IMR-90 (cell line): ENCODE measurements at regions not wholly inside any gene's neighbourhood (a gene's known extent, or its start where the extent isn't known, plus 50 kb on each side); places are given as distances from the start of the nearest gene placed in this dataset.

Experiments
- ATAC-seq: fragments of 200-7000 bp; cut with Tn5 transposase; 2 replicates; pipeline ENCODE4 v1.9.1; 2020; ENCODE audit warnings: low read depth, mild to moderate bottlenecking, moderate library complexity
- BruUV-seq: library from RNA; stranded (reverse); fragments of 400-500 nt; replicated peaks from 2 replicates; lab custom pipeline; 2021; lab: Mats Ljungman, UMichigan
- CTCF ChIA-PET: fragments of 300-600 bp; formaldehyde crosslinking; extraction: SDS; loops from one replicate; lab custom pipeline; 2021; ENCODE audit warnings: antibody characterized with exemption; lab: Yijun Ruan, JAX
- POLR2A ChIA-PET: fragments of 300-600 bp; sonication (Branson Sonifier 250); formaldehyde crosslinking; loops from one replicate; lab custom pipeline; 2022; ENCODE audit warnings: antibody characterized with exemption; ENCODE audit not compliant: unreplicated experiment; lab: Charles Lee
- DNase-seq: peaks from one replicate; pipeline ENCODE4 v3.0.0; 2013
- H2AFZ ChIP-seq: replicated peaks from 2 replicates; pipeline ENCODE3; 2013; ENCODE audit warnings: low read length, mild to moderate bottlenecking; ENCODE audit not compliant: poor library complexity
- H2AK5ac ChIP-seq: 2 replicates; pipeline ENCODE4 v1.6.1; 2013; ENCODE audit warnings: low read depth, low read length, inconsistent platforms
- H2AK9ac ChIP-seq: replicated peaks from 2 replicates; pipeline ENCODE3; 2013; ENCODE audit warnings: mild to moderate bottlenecking, low read depth, low read length, moderate library complexity; ENCODE audit not compliant: poor library complexity
- H2BK120ac ChIP-seq: 2 replicates; pipeline ENCODE4 v1.6.1; 2013; ENCODE audit warnings: low read depth, low read length, inconsistent platforms
- H2BK15ac ChIP-seq: 3 replicates; pipeline ENCODE4 v1.6.1; 2013; ENCODE audit warnings: low read depth, low read length, inconsistent platforms
- H2BK20ac ChIP-seq: 2 replicates; pipeline ENCODE4 v1.6.1; 2013; ENCODE audit warnings: low read depth, mild to moderate bottlenecking, inconsistent platforms, low read length, moderate library complexity
- H2BK5ac ChIP-seq: 2 replicates; pipeline ENCODE4 v1.6.1; 2013; ENCODE audit warnings: mild to moderate bottlenecking, low read depth, low read length, inconsistent platforms; ENCODE audit not compliant: poor library complexity, severe bottlenecking
- H3K14ac ChIP-seq: replicated peaks from 2 replicates; pipeline ENCODE4 v1.6.1; 2013; ENCODE audit warnings: low read depth, low read length, inconsistent platforms
- H3K18ac ChIP-seq: 2 replicates; pipeline ENCODE4 v1.6.1; 2013; ENCODE audit warnings: low read depth, low read length, control low read depth
- H3K23ac ChIP-seq: 2 replicates; pipeline ENCODE4 v1.6.1; 2013; ENCODE audit warnings: low read depth, low read length, inconsistent platforms
- H3K27ac ChIP-seq: 2 replicates; pipeline ENCODE4 v1.5.1; 2013; ENCODE audit warnings: mild to moderate bottlenecking, control low read depth, low read length; ENCODE audit not compliant: insufficient read depth
- H3K27me3 ChIP-seq: 2 replicates; pipeline ENCODE4 v1.6.1; 2013; ENCODE audit warnings: low read length; ENCODE audit not compliant: control insufficient read depth, insufficient read depth
- H3K36me3 ChIP-seq: 2 replicates; pipeline ENCODE4 v1.6.1; 2013; ENCODE audit warnings: low read length, mixed read lengths; ENCODE audit not compliant: control insufficient read depth, insufficient read depth
- H3K4ac ChIP-seq: 2 replicates; pipeline ENCODE4 v1.6.1; 2013; ENCODE audit warnings: low read depth, low read length, inconsistent platforms
- H3K4me1 ChIP-seq: 2 replicates; pipeline ENCODE4 v1.6.1; 2013; ENCODE audit warnings: low read length, mixed read lengths; ENCODE audit not compliant: control insufficient read depth, insufficient read depth
- H3K4me2 ChIP-seq: 2 replicates; pipeline ENCODE4 v1.6.1; 2013; ENCODE audit warnings: low read depth, mild to moderate bottlenecking, control low read depth, low read length, moderate library complexity
- H3K4me3 ChIP-seq: 2 replicates; pipeline ENCODE4 v1.5.1; 2013; ENCODE audit warnings: low read depth, mild to moderate bottlenecking, control low read depth, low read length, moderate library complexity; ENCODE audit not compliant: insufficient read depth
- H3K56ac ChIP-seq: 2 replicates; pipeline ENCODE4 v1.6.1; 2013; ENCODE audit warnings: low read length, inconsistent platforms; ENCODE audit not compliant: insufficient read depth; ENCODE audit errors: extremely low read depth
- H3K79me1 ChIP-seq, 2 experiments: 2 replicates each; pipeline ENCODE4 v1.6.1; 2013; ENCODE audit warnings: low read length in 2 of 2, inconsistent platforms in 1 of 2, low read depth in 1 of 2
- H3K9ac ChIP-seq: 2 replicates; pipeline ENCODE4 v1.6.1; 2013; ENCODE audit warnings: low read depth, low read length, control low read depth
- H3K9me1 ChIP-seq: 2 replicates; pipeline ENCODE4 v1.6.1; 2013; ENCODE audit warnings: low read length, inconsistent platforms; ENCODE audit not compliant: insufficient read depth
- H3K9me3 ChIP-seq: 2 replicates; pipeline ENCODE4 v1.6.1; 2013; ENCODE audit warnings: low read length; ENCODE audit not compliant: control insufficient read depth, insufficient read depth
- H4K20me1 ChIP-seq: 2 replicates; pipeline ENCODE4 v1.6.1; 2013; ENCODE audit warnings: low read length, inconsistent platforms; ENCODE audit not compliant: insufficient read depth
- H4K5ac ChIP-seq: 2 replicates; pipeline ENCODE4 v1.6.1; 2013; ENCODE audit warnings: mild to moderate bottlenecking, low read depth, low read length, control low read depth
- H4K8ac ChIP-seq, 2 experiments: 2 replicates each; pipeline ENCODE4 v1.6.1; 2013; ENCODE audit warnings: low read depth in 2 of 2, low read length in 2 of 2, control low read depth in 1 of 2, inconsistent platforms in 1 of 2
- H4K91ac ChIP-seq: 2 replicates; pipeline ENCODE4 v1.6.1; 2013; ENCODE audit warnings: low read depth, low read length, inconsistent platforms; ENCODE audit not compliant: insufficient read depth
- BHLHE40 ChIP-seq: fragments of 150-350 bp; IDR thresholded peaks from 2 replicates; pipeline ENCODE4 v1.6.1; 2016; ENCODE audit warnings: mild to moderate bottlenecking, low read depth, low read length
- CEBPB ChIP-seq: IDR thresholded peaks from 2 replicates; pipeline ENCODE4 v1.6.1; 2012; ENCODE audit warnings: low read depth, low read length, improper control_type of control experiment
- CHD1 ChIP-seq: IDR thresholded peaks from 2 replicates; pipeline ENCODE4 v1.6.1; 2012; ENCODE audit warnings: low read depth, low read length, improper control_type of control experiment
- ELK1 ChIP-seq: fragments of 150-350 bp; IDR thresholded peaks from 2 replicates; pipeline ENCODE4 v1.6.1; 2016; ENCODE audit warnings: low read depth, mild to moderate bottlenecking, low read length, moderate library complexity, borderline replicate concordance
- FOS ChIP-seq: fragments of 150-350 bp; IDR thresholded peaks from 2 replicates; pipeline ENCODE4 v1.6.1; 2016; ENCODE audit warnings: low read depth, low read length
- MAFK ChIP-seq: IDR thresholded peaks from 2 replicates; pipeline ENCODE4 v1.6.1; 2012; ENCODE audit warnings: low read depth, low read length, improper control_type of control experiment
- MAZ ChIP-seq: IDR thresholded peaks from 2 replicates; pipeline ENCODE4 v1.6.1; 2012; ENCODE audit warnings: low read depth, mild to moderate bottlenecking, low read length, improper control_type of control experiment, moderate library complexity, borderline replicate concordance
- POLR2A ChIP-seq: IDR thresholded peaks from 2 replicates; pipeline ENCODE4 v1.6.1; 2012; ENCODE audit warnings: mild to moderate bottlenecking, low read depth, low read length
- RCOR1 ChIP-seq: IDR thresholded peaks from 2 replicates; pipeline ENCODE4 v1.6.1; 2012; ENCODE audit warnings: mild to moderate bottlenecking, low read length, improper control_type of control experiment; ENCODE audit not compliant: insufficient replicate concordance
- RFX5 ChIP-seq: IDR thresholded peaks from 2 replicates; pipeline ENCODE4 v1.8.0; 2012; ENCODE audit warnings: low read depth, mild to moderate bottlenecking, low read length, moderate library complexity
- SMC3 ChIP-seq: fragments of 150-350 bp; IDR thresholded peaks from 2 replicates; pipeline ENCODE4 v1.6.1; 2016; ENCODE audit warnings: low read depth, mild to moderate bottlenecking, antibody characterized with exemption, low read length, moderate library complexity
- WGBS, 2 experiments: methylation state at CpG; one replicate each; pipeline versions ENCODE4 v1.1.5 to v1.1.7; 2013; ENCODE audit warnings: missing lambda C conversion rate in 2 of 2; ENCODE audit not compliant: insufficient read length in 1 of 2; ENCODE audit errors: extremely low coverage in 2 of 2; 5-methylcytosine and 5-hydroxymethylcytosine counted together
- dilution Hi-C: fragments of 300-500 bp; cut with HindIII; formaldehyde crosslinking; loops from one replicate; pipeline ENCODE4 v1.14.3; 2018; ENCODE audit warnings: low sequenced_read_pairs; ENCODE audit not compliant: unreplicated experiment
- in situ Hi-C: fragments of 300-500 bp; cut with MboI; formaldehyde crosslinking; loops from 3 replicates; pipeline ENCODE4 v1.14.3; 2019; ENCODE audit warnings: low sequenced_read_pairs, inconsistent platforms, mixed read lengths
- intact Hi-C: fragments of 100-400 bp; cut with micrococcal nuclease; formaldehyde crosslinking; loops from 2 replicates; pipeline ENCODE4 v1.10.0; 2022
- TF ChIP-seq, protein P1 (sequence below): fragments of 150-350 bp; IDR thresholded peaks from 2 replicates; pipeline ENCODE4 v1.6.1; 2017; ENCODE audit warnings: mild to moderate bottlenecking, antibody characterized with exemption, low read length, low read depth
- TF ChIP-seq, protein P2 (sequence below): conservative IDR thresholded peaks from 2 replicates; pipeline ENCODE4 v1.5.1; 2012; ENCODE audit warnings: mild to moderate bottlenecking, low read depth, low read length, improper control_type of control experiment

DNA sequence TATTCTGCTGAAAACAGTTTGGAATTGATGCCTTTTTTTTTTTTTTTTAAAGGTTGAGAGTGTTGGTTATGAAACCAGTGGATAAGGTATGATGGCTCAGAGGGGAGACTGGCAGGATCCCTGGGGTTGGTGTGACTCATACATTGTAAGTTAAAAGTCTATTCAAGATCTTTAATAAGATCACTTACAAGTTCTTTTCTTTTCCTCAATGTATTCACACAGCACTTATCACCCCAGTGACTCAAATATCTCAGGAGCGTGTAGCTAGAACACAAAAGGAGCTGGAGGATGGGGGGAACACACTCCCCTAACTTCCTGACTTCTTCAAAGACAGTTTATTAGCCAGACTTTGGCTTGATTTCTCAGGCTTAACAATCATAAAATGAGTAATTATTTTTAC, 285.3 kb downstream of the SV2B start:
- H3K36me3 ChIP-seq: no peaks in the 10 kb centered on the region
- intact Hi-C loops: no loop called here
- no peak overlapping the region for H3K4ac ChIP-seq
- H3K9me1 ChIP-seq: no peaks in the 10 kb centered on the region
- no peak overlapping the region for H4K5ac ChIP-seq
- WGBS, 2 experiments: no CpG with 5 or more reads among the region's 1 CpG
- dilution Hi-C loops: no loop called here
- no peak overlapping the region for H3K4me2 ChIP-seq
- no peak for DNase-seq
- no peak overlapping the region for H4K91ac ChIP-seq
- TF ChIP-seq, protein P1, sequence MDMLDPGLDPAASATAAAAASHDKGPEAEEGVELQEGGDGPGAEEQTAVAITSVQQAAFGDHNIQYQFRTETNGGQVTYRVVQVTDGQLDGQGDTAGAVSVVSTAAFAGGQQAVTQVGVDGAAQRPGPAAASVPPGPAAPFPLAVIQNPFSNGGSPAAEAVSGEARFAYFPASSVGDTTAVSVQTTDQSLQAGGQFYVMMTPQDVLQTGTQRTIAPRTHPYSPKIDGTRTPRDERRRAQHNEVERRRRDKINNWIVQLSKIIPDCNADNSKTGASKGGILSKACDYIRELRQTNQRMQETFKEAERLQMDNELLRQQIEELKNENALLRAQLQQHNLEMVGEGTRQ: no peak
- no peak for TF ChIP-seq MAZ
- no peak for TF ChIP-seq POLR2A
- no peak for TF ChIP-seq FOS
- no peak for TF ChIP-seq RCOR1
- no peak for TF ChIP-seq CEBPB
- no peak for TF ChIP-seq SMC3
- TF ChIP-seq ELK1: no peak
- no peak for TF ChIP-seq RFX5
- no peak for TF ChIP-seq MAFK
- no peak for TF ChIP-seq CHD1
- TF ChIP-seq, protein P2, sequence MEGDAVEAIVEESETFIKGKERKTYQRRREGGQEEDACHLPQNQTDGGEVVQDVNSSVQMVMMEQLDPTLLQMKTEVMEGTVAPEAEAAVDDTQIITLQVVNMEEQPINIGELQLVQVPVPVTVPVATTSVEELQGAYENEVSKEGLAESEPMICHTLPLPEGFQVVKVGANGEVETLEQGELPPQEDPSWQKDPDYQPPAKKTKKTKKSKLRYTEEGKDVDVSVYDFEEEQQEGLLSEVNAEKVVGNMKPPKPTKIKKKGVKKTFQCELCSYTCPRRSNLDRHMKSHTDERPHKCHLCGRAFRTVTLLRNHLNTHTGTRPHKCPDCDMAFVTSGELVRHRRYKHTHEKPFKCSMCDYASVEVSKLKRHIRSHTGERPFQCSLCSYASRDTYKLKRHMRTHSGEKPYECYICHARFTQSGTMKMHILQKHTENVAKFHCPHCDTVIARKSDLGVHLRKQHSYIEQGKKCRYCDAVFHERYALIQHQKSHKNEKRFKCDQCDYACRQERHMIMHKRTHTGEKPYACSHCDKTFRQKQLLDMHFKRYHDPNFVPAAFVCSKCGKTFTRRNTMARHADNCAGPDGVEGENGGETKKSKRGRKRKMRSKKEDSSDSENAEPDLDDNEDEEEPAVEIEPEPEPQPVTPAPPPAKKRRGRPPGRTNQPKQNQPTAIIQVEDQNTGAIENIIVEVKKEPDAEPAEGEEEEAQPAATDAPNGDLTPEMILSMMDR: no peak
- no peak for TF ChIP-seq BHLHE40
- ChIA-PET POLR2A (no interaction called here), CTCF (interaction anchor here (0.9 kb wide), 1 partner anchor 91 kb away, joined by 3 read pairs; no protein-coding TSS in a partner anchor)
- H2BK15ac ChIP-seq: no peak overlapping the region
- no peak overlapping the region for H3K4me3 ChIP-seq
- no peak overlapping the region for H3K14ac ChIP-seq
- no peaks in the 10 kb centered on the region for H3K4me1 ChIP-seq
- no peak overlapping the region for H3K18ac ChIP-seq
- BruUV-seq: no TSS peak
- no peaks in the 10 kb centered on the region for H3K9me3 ChIP-seq
- in situ Hi-C loops: no loop called here
- no peak overlapping the region for H2BK5ac ChIP-seq
- H3K79me1 ChIP-seq: no peaks in the 10 kb centered on the region
- no peaks in the 10 kb centered on the region for H4K20me1 ChIP-seq
- H3K56ac ChIP-seq: no peak overlapping the region
- no peak overlapping the region for H3K27ac ChIP-seq
- H3K23ac ChIP-seq: no peak overlapping the region
- no peak overlapping the region for H2AK9ac ChIP-seq
- H4K8ac ChIP-seq: no peak overlapping the region
- H2BK20ac ChIP-seq: no peak overlapping the region
- H2AFZ ChIP-seq: no peak overlapping the region
- ATAC-seq: no peak
- H2BK120ac ChIP-seq: no peak overlapping the region
- no peak overlapping the region for H3K9ac ChIP-seq
- no peak overlapping the region for H2AK5ac ChIP-seq
- no peaks in the 10 kb centered on the region for H3K27me3 ChIP-seq
